ENCODE measurements at regions not wholly inside any gene's neighbourhood (a gene's known extent, or its start where the extent isn't known, plus 50 kb on each side); places are given as distances from the start of the nearest gene placed in this dataset.
"Not testable (repeated sequence)": the region's sequence is repeated elsewhere in the genome, so short reads cannot be mapped to it uniquely, and the experiment has no call there.

DNA sequence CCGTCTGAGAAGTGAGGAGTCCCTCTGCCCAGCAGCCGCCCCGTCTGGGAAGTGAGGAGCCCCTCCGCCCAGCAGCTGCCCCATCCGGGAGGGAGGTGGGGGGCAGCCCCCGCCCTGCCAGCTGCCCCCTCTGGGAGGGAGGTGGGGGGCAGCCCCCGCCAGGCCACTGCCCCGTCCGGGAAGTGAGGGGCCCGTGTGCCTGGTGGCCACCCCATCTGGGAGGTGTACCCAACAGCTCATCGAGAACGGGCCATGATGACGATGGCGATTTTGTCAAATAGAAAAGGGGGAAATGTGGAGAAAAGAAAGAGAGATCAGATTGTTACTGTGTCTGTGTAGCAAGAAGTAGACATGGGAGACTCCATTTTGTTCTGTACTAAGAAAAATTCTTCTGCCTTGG, 208.8 kb downstream of the KDM5D start:
- DNase-seq (ENCODE audit: low read depth): not testable (repeated sequence)

DNA sequence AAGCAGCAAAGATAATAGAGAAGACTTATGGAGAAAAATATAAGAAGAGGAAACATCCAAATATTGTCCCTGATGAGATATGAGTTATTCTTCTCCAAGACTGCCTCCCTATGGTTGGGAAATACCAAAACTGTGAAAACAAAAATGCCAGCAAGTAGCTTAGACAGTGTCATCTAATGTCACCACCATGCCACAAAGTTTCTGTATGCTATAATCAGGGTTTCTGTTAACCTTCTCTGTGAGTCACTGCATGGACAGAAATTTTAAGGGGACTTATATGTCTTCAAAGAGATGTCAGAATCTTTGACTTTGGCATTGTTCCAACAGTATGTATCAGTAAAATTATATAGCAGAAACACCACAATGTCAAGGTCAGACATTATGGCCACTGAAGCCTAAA, 222.6 kb downstream of the KDM5D start:
- no peak for DNase-seq (ENCODE audit: low read depth)

DNA sequence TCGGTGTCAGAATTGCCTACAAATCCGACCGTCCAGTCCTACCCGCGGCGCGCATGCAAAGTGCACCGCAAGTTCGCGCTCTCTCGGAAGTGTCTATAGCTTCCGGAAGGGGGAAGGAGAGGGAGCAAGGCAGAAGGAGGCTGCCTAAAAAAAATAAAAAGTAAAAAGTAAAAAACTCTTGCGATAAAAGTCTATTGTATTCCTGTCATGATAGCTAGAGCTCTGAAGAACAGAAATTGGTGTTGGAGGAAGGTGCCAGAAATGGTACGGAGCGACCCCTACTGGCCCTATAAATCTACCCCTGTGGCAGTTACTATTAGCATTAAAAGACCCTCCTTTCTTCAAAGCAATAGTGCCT, 241.5 kb downstream of the KDM5D start:
- DNase-seq (ENCODE audit: low read depth): no peak

DNA sequence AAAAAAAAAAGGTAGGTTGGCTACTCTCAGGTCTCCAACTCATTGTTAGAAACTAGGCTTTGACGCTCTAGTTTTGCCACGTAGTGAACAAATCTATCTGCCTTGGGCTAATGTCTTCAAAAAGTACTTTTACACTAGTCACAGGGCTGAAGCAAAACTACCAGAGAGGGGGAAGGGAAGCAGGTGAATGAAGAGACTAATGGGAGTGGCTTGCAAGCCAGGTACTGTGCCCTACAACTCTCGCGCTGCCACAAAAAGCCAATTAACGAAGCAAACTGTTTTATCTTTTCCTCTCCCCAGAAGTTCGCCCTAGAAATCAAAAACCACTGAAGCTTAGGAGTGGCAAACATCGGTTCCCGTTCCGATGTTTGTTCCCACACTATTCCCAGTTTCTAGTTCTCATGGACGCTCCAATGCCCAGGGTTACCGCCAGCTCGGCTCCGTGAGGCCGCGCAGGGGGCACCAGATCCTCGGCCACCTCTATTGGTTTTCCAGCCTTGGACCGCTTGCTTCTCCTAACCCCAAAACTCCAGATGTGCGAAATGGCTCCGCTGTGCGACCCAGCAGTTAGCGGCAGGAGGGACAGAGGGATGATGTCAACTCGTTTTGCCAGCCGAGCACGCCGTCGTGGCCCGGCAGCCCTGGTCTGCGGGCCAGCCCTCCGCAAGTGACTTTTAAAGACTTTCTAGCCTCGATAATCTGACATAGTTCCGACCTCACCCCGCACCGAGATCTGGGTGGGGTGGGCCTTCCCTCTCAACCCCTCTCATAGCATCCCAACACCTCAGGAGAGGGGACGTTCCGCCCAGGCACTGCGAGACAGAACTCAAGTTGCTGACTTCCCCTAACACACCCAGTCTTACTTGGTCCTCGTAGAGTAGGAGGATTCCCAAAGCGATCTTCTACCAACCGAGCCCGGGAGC, 242.1 kb downstream of the KDM5D start:
- DNase-seq (ENCODE audit: low read depth): no peak

DNA sequence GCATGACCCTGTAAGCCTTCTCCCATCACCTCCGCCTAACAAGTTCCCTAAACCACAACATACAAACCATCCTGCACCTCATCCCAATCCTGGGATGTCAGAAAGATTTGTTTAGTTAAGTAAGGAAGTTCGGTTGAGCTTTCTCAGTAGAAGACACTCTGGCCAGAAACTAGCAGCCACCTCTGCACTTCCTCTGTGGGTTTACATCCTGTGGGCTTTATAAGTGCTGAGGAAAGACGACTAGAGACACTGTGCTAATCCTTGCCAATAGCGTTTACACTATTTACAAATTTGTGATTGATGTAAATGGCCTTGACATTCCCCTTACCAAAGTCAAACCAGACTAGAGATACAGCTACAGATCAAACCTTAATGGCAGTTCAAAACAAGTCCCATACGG, 246.0 kb downstream of the KDM5D start:
- no peak for DNase-seq (ENCODE audit: low read depth)

DNA sequence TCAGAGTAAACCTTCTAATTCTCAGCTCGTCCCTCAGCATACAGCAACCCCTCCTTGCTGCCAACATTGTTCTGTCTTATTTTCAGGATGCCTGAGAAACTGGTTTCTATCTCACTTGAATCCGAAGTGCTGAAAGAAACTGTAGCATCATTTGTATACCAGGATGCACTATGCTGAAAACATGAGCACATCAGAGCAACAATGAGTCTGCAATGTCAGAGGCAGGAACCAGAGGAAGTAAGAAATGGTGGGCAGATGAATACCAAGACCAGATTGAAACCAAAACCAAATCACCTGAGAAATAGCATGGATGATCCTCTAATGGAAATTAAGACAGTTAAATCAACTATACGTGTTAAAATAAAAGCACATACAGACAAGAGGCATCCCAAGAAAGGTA, 257.0 kb downstream of the KDM5D start:
- DNase-seq (ENCODE audit: low read depth): no peak

DNA sequence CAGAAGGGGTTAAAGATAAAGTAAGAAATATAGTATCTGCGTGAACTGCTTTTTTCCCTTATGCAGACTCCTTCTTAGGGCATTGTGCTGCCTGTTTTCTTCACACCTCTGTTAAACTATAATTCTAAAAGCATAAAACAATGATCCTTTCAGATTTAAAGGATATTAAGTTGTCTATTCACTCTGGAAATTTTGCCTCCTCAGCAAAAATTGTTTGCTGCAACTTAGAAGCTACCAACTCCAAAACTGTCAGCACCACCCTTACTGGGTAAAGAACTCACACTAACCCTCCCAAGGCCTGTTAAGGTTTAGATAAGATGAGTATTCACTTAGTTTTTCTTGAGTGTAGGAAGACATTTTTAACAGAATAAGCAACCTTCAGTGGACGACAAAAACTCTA, 259.5 kb downstream of the KDM5D start:
- DNase-seq (ENCODE audit: low read depth): no peak

DNA sequence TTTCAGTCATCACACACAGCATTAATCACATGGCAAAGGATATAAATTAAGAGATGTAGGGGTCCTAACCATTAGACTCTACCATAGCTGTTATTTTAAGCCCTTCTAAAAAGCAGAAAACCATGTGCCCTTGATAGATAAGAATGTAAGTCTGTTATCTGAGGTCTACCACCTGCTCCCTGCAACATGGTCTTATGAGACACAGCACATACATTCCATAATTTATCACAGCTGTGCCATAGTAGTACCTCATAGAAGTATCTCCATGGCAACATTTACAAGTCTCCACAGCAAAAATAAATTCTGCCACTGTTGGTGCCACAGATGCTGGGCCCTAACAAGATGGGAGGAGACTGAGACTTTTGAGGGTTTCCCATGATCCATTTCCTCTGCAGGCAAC, 265.4 kb downstream of the KDM5D start:
- no peak for DNase-seq (ENCODE audit: low read depth)

DNA sequence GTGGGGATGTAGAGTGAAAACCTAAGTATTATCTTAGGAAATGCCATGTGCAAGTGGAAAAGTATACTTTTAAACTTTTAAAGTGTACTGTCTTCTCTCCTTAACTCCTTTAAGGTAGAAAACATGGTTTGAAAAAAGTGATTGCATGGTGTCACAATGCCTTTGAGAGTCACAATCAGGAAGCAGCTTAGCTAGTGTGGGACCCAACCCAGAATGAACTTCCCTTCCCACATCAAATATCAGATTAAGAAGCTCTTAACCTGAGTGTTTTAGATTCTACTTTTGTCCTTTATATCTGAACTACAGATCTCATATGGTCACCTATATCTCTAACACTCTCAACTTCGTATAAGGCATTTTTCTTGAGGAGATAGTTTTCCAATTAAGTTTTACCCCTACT, 266.6 kb downstream of the KDM5D start:
- no peak for DNase-seq (ENCODE audit: low read depth)

DNA sequence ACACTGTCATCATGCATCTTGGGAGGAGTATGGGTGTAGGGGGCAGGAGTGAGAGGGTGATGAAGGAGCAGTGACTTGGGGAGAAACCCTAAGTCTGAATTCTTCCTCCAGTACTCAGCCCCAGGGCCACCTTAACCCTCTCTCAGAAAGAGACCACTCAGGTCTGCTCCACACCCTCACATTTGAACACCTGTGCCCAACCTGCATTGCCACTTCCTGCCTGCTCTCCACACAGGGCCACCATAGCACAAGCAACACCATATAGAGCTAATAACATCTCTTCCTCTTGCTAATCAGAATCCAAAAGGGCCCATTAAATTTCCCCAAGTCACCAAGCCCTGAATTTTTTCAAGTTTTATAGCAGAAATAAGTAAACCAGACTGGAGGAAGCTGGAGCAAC, 278.7 kb downstream of the KDM5D start:
- no peak for DNase-seq (ENCODE audit: low read depth)

DNA sequence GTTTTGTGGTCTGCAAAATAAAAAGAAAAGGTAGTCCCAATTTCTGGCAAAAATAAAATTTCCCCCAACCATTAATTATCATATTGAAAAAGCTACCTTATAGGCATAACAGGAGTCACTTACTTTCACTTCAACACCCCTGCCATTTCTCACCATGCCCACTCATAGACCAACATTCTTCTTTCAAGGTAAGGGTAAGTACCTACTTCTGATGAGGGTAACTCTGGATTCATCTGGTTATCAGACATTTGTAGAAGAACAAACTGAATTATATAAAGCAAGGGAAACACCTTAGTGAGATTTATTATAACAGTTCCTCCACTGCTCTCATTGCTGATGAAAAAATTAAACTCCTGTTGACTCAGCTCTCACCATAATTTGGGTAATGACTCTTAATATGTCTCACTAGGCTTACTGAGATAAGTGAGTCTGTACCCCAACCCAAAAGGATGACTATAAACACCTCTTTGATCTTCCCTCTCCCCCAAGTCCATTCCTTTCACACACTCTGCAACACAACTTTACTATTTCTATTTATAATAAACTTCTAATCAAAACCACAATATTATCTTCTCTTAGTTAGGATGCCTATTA, 287.6 kb downstream of the KDM5D start:
- DNase-seq (ENCODE audit: low read depth): no peak

DNA sequence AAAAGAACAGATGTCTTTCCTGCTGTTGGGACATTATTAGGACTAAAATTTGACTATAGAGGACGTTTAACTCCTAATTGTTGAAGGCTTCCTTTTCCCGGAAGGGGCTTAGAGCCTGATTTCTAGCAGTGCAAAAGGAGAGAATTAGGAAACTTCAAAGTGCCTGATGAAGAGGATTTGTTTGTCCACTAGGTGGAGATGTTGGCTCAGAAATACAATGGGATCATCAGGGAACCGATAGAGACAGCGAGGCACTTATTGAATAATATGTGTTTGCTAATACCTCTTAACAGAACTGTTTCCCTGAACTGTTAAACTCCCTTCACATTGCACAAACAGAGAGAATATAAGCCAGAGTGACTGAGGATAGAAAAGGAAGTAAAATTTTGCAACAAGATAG, 311.5 kb downstream of the KDM5D start:
- DNase-seq (ENCODE audit: low read depth): peak; percentile 2

DNA sequence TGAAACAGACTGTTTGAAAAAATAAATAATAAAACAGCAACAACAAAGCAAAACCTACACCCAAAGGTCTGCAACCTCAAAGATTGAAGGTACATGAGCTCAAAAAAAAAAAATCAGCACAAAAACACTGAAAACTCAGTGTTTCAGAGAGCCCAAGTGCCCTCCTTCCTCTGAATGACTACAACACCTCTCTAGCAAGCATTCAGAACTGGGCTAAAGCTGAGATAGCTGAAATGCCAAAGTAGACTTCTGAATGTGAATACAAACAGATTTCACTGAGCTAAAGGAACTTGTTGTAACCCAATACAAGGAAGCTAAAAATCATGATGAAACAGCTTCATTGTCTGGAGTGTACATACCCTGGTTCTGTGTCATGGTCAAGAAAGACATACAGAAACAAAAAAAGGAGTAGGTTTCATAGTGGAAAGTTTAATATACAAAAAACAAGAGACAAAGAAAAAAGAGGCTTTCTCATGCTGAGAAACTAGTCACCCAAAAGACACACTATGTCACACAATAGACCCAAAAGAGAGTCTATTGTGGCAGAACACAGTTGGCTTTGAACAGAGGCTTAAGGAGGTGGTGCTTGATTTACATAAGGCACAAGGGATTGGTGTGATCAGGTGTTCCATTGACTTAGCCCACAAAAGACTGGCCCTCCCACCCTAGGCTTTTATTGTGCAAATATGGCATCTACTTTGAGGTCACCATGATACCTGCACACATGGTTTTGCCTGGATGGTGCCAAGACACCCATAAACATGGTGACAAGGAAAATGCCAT, 316.6 kb downstream of the KDM5D start:
- no peak for DNase-seq (ENCODE audit: low read depth)

DNA sequence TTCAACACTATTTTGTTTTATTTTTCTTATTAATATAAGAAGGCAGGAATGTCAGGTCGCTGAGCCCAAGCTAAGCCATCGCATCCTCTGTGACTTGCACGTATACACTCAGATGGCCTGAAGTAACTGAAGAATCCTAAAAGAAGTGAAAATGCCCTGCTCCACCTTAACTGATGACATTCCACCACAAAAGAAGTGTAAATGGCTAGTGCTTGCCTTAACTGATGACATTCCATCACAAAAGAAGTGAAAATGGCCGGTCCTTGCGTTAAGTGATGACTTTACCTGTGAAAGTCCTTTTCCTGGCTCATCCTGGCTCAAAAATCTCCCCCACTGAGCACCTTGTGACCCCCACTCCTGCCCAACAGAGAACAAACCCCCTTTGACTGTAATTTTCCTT, 317.3 kb downstream of the KDM5D start:
- not testable (repeated sequence) for DNase-seq (ENCODE audit: low read depth)

DNA sequence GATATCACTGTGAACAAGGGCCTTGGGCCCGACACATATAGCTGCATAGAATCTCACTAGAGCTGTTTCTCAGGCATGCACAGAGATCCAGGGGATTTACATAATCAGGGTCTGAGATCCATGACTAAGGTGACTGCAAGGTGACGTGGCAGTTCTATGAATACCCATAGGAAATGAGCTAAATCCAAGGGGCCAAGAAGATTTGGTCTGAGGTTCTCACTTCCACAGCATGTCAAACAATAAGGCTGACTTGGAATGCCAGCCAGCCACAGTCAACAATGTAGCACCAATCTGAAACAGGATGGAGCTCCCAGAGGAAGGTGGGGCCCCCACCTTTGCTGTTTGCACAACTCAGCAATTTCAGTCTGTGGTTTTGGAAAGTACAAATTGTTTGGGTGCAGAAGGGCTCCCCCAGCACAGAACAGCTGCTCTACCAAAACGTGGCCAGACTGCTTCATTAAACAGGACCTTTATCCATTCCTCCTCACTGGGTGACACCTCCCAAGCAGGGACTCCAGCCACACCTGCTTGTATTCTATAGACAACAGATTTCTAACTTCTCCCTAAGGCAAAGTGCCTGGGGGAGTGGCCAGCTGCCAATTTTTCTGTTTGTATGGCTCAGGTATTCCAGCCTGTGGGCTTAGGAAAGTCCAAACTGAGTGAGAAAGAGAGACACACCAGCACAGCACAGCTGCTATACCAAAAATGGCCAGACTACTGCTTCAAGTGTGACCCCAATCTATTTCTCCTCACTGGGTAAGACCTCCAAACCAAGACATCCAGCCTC, 333.4 kb downstream of the KDM5D start:
- DNase-seq (ENCODE audit: low read depth): no peak

DNA sequence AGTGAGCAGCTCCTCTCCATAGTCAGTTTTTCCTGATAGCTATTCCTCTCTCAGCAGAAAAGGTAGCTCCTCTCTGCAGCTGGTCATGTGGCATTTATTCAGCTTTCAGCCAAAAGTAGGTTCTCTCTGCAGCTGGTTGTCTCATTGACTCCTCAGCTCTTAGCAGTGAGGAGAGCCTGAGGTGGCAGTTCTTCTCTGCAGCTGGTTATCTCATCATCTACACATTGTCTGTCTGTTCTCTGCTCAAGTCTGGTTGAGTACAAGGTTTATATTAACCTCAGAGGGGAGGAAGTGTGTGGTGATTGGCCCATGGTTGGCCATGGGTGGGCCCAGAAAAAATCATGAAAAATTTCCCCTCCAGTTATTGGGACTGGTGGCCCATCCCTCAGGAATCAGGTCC, 338.3 kb downstream of the KDM5D start:
- DNase-seq (ENCODE audit: low read depth): no peak

DNA sequence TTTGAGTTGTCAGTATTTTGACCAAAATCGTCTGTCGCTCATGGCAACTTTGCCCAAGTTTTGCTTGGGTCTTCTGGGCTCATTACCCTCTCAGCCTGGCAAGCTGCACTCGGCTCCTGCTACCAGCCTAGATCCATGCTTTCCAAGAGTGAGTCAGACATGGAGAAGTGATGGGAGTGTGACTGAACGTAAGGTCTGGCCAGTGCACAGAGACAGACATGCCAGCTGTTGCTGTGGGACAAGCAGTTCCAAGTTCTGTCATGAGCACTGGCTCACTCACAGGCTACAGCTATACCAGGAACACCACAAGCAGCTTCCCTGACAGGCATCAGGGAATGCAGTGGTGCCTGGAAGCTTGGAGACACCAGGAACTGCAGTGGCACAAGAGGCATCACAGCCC, 338.9 kb downstream of the KDM5D start:
- DNase-seq (ENCODE audit: low read depth): no peak

DNA sequence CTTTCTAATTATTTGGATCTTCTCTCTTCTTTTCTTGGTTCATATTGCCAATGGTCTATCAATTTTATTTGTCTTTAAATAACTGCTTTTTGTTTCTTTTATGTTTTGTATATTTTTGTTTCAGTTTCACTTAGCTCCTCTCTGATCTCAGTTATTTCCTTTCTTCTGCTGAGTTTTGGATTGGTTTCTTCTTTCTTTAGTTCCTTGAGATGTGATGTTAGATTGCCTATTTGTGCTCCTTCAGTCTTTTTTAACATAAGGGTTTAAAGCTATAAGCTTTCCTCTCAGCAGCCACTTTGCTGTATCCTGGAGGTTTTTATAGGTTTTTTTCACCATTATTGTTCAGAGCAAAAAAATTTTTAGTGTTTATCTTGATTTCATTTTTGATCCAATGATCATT, 351.6 kb downstream of the KDM5D start:
- DNase-seq (ENCODE audit: low read depth): no peak

DNA sequence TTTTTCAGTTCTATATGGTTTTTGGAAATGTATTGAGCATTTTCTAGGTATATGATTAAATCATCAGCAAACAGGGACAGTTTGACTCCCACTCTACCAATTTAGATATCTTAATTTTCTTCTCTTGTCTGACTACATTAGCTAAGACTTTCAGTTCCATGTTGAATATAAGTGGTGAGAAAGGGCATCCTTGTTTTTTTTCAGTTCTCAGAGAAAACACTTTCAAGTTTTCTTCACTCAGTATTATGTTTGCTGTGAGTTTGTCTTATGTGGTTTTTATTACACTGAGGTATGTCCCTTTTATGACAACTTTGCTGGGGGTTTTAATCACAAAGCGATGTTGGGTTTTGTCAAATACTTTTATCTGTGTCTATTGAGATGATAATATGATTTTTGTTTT, 352.6 kb downstream of the KDM5D start:
- DNase-seq (ENCODE audit: low read depth): no peak

DNA sequence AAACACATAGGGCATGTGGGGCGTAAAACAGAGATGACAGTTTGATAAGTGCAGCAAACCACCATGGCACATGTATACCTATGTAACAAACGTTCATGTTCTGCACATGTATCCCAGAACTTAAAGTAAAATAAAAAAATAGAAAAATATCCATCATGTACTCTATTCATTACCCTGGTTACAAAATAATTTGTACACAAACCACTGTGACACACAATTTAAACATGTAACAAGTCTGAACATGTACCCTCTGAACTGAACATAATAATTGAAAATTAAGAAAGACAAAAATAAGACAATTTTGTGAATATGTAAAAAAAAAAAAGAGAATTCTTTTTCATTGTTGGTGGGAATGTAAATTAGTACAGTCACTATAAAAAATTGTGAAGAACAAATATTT, 379.2 kb downstream of the KDM5D start:
- no peak for DNase-seq (ENCODE audit: low read depth)

DNA sequence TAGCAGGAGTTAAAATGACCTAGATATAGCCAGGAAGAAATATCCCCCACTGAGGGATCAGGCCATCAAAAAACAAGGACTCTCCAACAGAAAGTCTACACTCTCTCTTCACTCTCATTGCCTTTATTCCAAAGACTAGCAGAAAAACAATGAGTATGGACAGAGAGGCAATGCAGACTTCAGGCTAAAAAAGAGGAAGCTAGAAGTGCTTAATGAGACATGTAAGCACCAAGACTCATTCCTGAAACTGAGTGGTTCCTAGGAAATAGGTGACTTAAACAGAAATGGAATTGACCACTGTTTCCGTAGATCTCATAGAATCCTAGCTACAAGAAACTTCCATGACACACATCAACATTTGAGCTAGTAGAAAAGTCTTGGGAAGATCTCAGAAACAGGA, 387.3 kb downstream of the KDM5D start:
- no peak for DNase-seq (ENCODE audit: low read depth)

DNA sequence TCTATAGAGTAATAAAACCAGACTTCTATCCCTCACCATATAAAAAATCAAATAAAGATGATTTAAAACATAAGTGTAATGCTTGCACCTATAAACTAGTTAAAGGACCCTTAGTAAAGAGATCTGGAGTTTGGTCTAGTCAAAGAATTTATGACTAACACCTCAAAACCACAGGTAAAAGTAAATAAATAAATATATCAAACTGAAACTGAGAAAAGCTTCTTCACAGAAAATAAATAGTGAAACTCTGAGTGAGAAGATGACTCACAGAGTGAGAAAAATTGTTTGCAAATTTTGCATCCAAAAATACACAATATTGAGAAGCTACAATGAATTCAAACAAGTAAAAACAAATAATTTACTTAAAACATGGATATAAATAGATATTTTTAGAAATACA, 387.8 kb downstream of the KDM5D start:
- no peak for DNase-seq (ENCODE audit: low read depth)

DNA sequence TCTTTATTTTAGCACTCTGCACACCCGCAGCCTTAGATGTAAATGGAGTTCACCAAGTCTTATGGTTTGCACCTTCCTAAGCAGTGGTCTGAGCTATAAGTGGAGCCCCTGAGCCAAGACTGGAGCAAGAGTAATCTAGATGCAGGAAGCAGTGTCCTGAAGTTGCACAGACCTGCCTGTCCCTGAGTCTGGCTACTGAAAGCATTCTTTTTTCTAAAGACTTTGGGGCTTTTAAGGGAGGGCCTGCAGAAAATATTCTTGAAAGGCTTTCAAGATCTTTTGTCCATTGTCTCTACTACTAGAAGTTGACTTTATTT, 389.7 kb downstream of the KDM5D start:
- DNase-seq (ENCODE audit: low read depth): no peak
